Superior temporal gyrus (tissue), 1 donor: ENCODE measurements at regions not wholly inside any gene's neighbourhood (a gene's known extent, or its start where the extent isn't known, plus 50 kb on each side); places are given as distances from the start of the nearest gene placed in this dataset.

Source experiments
- DNase-seq: peaks from one replicate; pipeline ENCODE4 v3.0.0-alpha.2; 2016; ENCODE audit errors: extremely low spot score

- peak; percentile 39 for DNase-seq
Observed at GRCh38 chr20:24718277-24718676, 230.8 kb upstream of the CST7 start.

- DNase-seq, result no peak
Observed at GRCh38 chr20:24718696-24719095, 230.4 kb upstream of the CST7 start.

GRCh38 chr20:24720957-24721356, 228.1 kb upstream of the CST7 start:
- DNase-seq, result no peak

- DNase-seq, result no peak
Observed at GRCh38 chr20:24721891-24722568, 227.0 kb upstream of the CST7 start.

- no peak for DNase-seq
Observed at GRCh38 chr20:24722586-24722985, 226.5 kb upstream of the CST7 start.

- DNase-seq, result no peak
Observed at GRCh38 chr20:24723186-24723585, 225.9 kb upstream of the CST7 start.

- no peak for DNase-seq
Observed at GRCh38 chr20:24723647-24724352, 225.3 kb upstream of the CST7 start.

GRCh38 chr20:24724982-24725533, 224.0 kb upstream of the CST7 start:
- no peak for DNase-seq

- DNase-seq, result no peak
Observed at GRCh38 chr20:24727795-24728194, 221.3 kb upstream of the CST7 start.

GRCh38 chr20:24729896-24730605, 219.0 kb upstream of the CST7 start:
- no peak for DNase-seq

GRCh38 chr20:24730750-24731149, 218.3 kb upstream of the CST7 start:
- no peak for DNase-seq

GRCh38 chr20:24731312-24731711, 217.8 kb upstream of the CST7 start:
- no peak for DNase-seq

GRCh38 chr20:24732076-24732475, 217.0 kb upstream of the CST7 start:
- no peak for DNase-seq

GRCh38 chr20:24732599-24732998, 216.5 kb upstream of the CST7 start:
- no peak for DNase-seq

- no peak for DNase-seq
Observed at GRCh38 chr20:24733416-24733815, 215.7 kb upstream of the CST7 start.

GRCh38 chr20:24734139-24734538, 214.9 kb upstream of the CST7 start:
- no peak for DNase-seq

GRCh38 chr20:24735263-24735662, 213.8 kb upstream of the CST7 start:
- DNase-seq, result no peak

GRCh38 chr20:24736131-24736843, 212.8 kb upstream of the CST7 start:
- DNase-seq, result no peak

- no peak for DNase-seq
Observed at GRCh38 chr20:24736844-24737211, 212.2 kb upstream of the CST7 start.

- DNase-seq, result no peak
Observed at GRCh38 chr20:24737212-24737850, 211.7 kb upstream of the CST7 start.

- DNase-seq, result no peak
Observed at GRCh38 chr20:24738058-24738775, 210.9 kb upstream of the CST7 start.
